Neural progenitor cell (in vitro differentiated cells): ENCODE measurements at regions not wholly inside any gene's neighbourhood (a gene's known extent, or its start where the extent isn't known, plus 50 kb on each side); places are given as distances from the start of the nearest gene placed in this dataset.

Experiments
- DNase-seq: peaks from one replicate; pipeline ENCODE4 v3.0.0-alpha.2; 2016; ENCODE audit warnings: low spot score
- H2AFZ ChIP-seq: fragments of 200-600 bp; sonication (generic); replicated peaks from 2 replicates; pipeline ENCODE4 v1.6.1; 2016; ENCODE audit warnings: antibody characterized with exemption
- H3F3A ChIP-seq: fragments of 200-600 bp; sonication (generic); 2 replicates; pipeline ENCODE4 v1.6.1; 2016; ENCODE audit warnings: antibody characterized with exemption, low read depth
- H3K27ac ChIP-seq: fragments of 200-600 bp; sonication (generic); 2 replicates; pipeline ENCODE4 v1.5.1; 2016; ENCODE audit warnings: mild to moderate bottlenecking
- H3K27me3 ChIP-seq: fragments of 200-600 bp; sonication (generic); 2 replicates; pipeline ENCODE4 v1.6.1; 2016; ENCODE audit warnings: mild to moderate bottlenecking, moderate library complexity
- H3K36me3 ChIP-seq: fragments of 200-600 bp; sonication (generic); 2 replicates; pipeline ENCODE4 v1.5.1; 2016
- H3K4me1 ChIP-seq: fragments of 200-600 bp; sonication (generic); 2 replicates; pipeline ENCODE4 v1.6.1; 2016; ENCODE audit warnings: mixed run types
- H3K4me2 ChIP-seq: fragments of 200-600 bp; sonication (generic); 2 replicates; pipeline ENCODE4 v1.6.1; 2016
- H3K4me3 ChIP-seq: fragments of 200-600 bp; sonication (generic); 2 replicates; pipeline ENCODE4 v1.5.1; 2016
- H3K79me2 ChIP-seq: fragments of 200-600 bp; sonication (generic); 2 replicates; pipeline ENCODE4 v1.6.1; 2016; ENCODE audit warnings: low read depth
- H3K9ac ChIP-seq: fragments of 200-600 bp; sonication (generic); 2 replicates; pipeline ENCODE4 v1.6.1; 2016
- H3K9me3 ChIP-seq: fragments of 200-600 bp; sonication (generic); 2 replicates; pipeline ENCODE4 v1.5.1; 2016; ENCODE audit warnings: low read depth
- H4K20me1 ChIP-seq: fragments of 200-600 bp; sonication (generic); 2 replicates; pipeline ENCODE4 v1.6.1; 2016; ENCODE audit warnings: low read depth
- H3K27ac Mint-ChIP-seq: 3 replicates; pipeline ENCODE4 v1.8.0; 2021; ENCODE audit warnings: mixed read lengths
- H3K27me3 Mint-ChIP-seq: 2 replicates; pipeline ENCODE4 v1.8.0; 2022; ENCODE audit warnings: low read depth, mild to moderate bottlenecking, inconsistent platforms, moderate library complexity, mixed read lengths; ENCODE audit not compliant: insufficient read depth
- H3K36me3 Mint-ChIP-seq: 3 replicates; pipeline ENCODE4 v1.8.0; 2021; ENCODE audit warnings: mixed read lengths
- H3K4me1 Mint-ChIP-seq: 3 replicates; pipeline ENCODE4 v1.8.0; 2021; ENCODE audit warnings: mixed read lengths
- H3K4me3 Mint-ChIP-seq: 3 replicates; pipeline ENCODE4 v1.8.0; 2021; ENCODE audit warnings: mild to moderate bottlenecking, moderate library complexity, mixed read lengths
- H3K9me3 Mint-ChIP-seq: 3 replicates; pipeline ENCODE4 v1.8.0; 2020; ENCODE audit warnings: mixed read lengths
- CTCF ChIP-seq: fragments of 200-600 bp; sonication (generic); IDR thresholded peaks from 2 replicates; pipeline ENCODE4 v1.5.1; 2017; ENCODE audit warnings: antibody characterized with exemption, mild to moderate bottlenecking
- EZH2 ChIP-seq: fragments of 200-600 bp; sonication (generic); IDR thresholded peaks from 2 replicates; pipeline ENCODE4 v1.6.1; 2017; ENCODE audit warnings: antibody characterized with exemption, mild to moderate bottlenecking, moderate library complexity
- EZH2phosphoT487 ChIP-seq: fragments of 200-600 bp; sonication (generic); IDR thresholded peaks from 2 replicates; pipeline ENCODE4 v1.6.1; 2017; ENCODE audit warnings: antibody characterized with exemption

- Mint-ChIP-seq H3K4me3 (no peak overlapping the region), H3K36me3 (no peaks in the 10 kb centered on the region), H3K27me3 (peaks cover 1% of the 10 kb centered on the region), H3K4me1 (peaks cover 15% of the 10 kb centered on the region), H3K9me3 (no peaks in the 10 kb centered on the region), H3K27ac (no peak overlapping the region)
- Histone ChIP-seq H2AFZ (peak overlapping the region; percentile 96), H3K4me2 (no peak overlapping the region), H3K9ac (no peak overlapping the region), H4K20me1 (no peaks in the 10 kb centered on the region), H3K9me3 (no peaks in the 10 kb centered on the region), H3K4me3 (no peak overlapping the region), H3K79me2 (no peaks in the 10 kb centered on the region), H3K36me3 (no peaks in the 10 kb centered on the region), H3K27me3 (no peaks in the 10 kb centered on the region), H3F3A (no peaks in the 10 kb centered on the region), H3K27ac (no peak overlapping the region), H3K4me1 (peaks cover 22% of the 10 kb centered on the region)
- DNase-seq = peak; percentile 76
- TF ChIP-seq EZH2 (no peak), CTCF (peak; percentile 50)
These were observed 129.7 kb downstream of the FAXC start for GRCh38 chr6:99219788-99220187.

GRCh38 chr6:99216959-99217358 lies 132.5 kb downstream of the FAXC start:
- no peaks in the 10 kb centered on the region for H3K9me3 ChIP-seq
- H3K4me3 ChIP-seq = no peak overlapping the region
- Mint-ChIP-seq H3K27ac (no peak overlapping the region), H3K4me3 (no peak overlapping the region), H3K36me3 (no peaks in the 10 kb centered on the region), H3K27me3 (peaks cover 2% of the 10 kb centered on the region), H3K9me3 (no peaks in the 10 kb centered on the region), H3K4me1 (peaks cover 11% of the 10 kb centered on the region)
- H3K4me2 ChIP-seq = no peak overlapping the region
- peak overlapping the region; percentile 81 for H2AFZ ChIP-seq
- no peaks in the 10 kb centered on the region for H3K79me2 ChIP-seq
- no peak for DNase-seq
- H4K20me1 ChIP-seq = no peaks in the 10 kb centered on the region
- no peak overlapping the region for H3K27ac ChIP-seq
- H3K9ac ChIP-seq = no peak overlapping the region
- H3F3A ChIP-seq = no peaks in the 10 kb centered on the region
- no peak for TF ChIP-seq EZH2phosphoT487
- peak; percentile 10 for TF ChIP-seq CTCF
- no peaks in the 10 kb centered on the region for H3K36me3 ChIP-seq
- H3K4me1 ChIP-seq = peaks cover 17% of the 10 kb centered on the region
- no peaks in the 10 kb centered on the region for H3K27me3 ChIP-seq

GRCh38 chr6:99195986-99196655 lies 153.4 kb downstream of the FAXC start:
- Mint-ChIP-seq H3K27ac (no peak overlapping the region), H3K4me3 (no peak overlapping the region)
- TF ChIP-seq EZH2phosphoT487 = no peak
- TF ChIP-seq CTCF = no peak
- TF ChIP-seq EZH2 = no peak

More at GRCh38 chr6:99195986-99196655, 153.4 kb downstream of the FAXC start:
- Mint-ChIP-seq H3K4me1 (no peaks in the 10 kb centered on the region), H3K36me3 (no peaks in the 10 kb centered on the region), H3K9me3 (peaks cover 22% of the 10 kb centered on the region), H3K27me3 (peaks cover 4% of the 10 kb centered on the region)
- H2AFZ ChIP-seq = no peak overlapping the region
- DNase-seq = no peak
- no peaks in the 10 kb centered on the region for H3K9me3 ChIP-seq
- H3K4me3 ChIP-seq = no peak overlapping the region
- H3F3A ChIP-seq = no peaks in the 10 kb centered on the region
- H3K4me2 ChIP-seq = no peak overlapping the region
- H3K36me3 ChIP-seq = no peaks in the 10 kb centered on the region
- no peaks in the 10 kb centered on the region for H4K20me1 ChIP-seq
- H3K27me3 ChIP-seq = no peaks in the 10 kb centered on the region
- H3K9ac ChIP-seq = no peak overlapping the region
- H3K27ac ChIP-seq = no peak overlapping the region
- peaks cover 5% of the 10 kb centered on the region for H3K4me1 ChIP-seq
- H3K79me2 ChIP-seq = no peaks in the 10 kb centered on the region
